Mesenchymal stem cell (in vitro differentiated cells and primary cell): ENCODE measurements at regions not wholly inside any gene's neighbourhood (a gene's known extent, or its start where the extent isn't known, plus 50 kb on each side); places are given as distances from the start of the nearest gene placed in this dataset.

Experiments
- DNase-seq: peaks from one replicate; pipeline ENCODE4 v3.0.0-alpha.2; 2013
- H2AFZ ChIP-seq: one replicate; pipeline ENCODE4 v1.6.1; 2013; ENCODE audit warnings: low read depth, mild to moderate bottlenecking, control low read depth, inconsistent platforms, low read length, moderate library complexity
- H2AK5ac ChIP-seq: 2 replicates; pipeline ENCODE4 v1.6.1; 2013; ENCODE audit warnings: low read length, moderate library complexity, mild to moderate bottlenecking, inconsistent platforms; ENCODE audit not compliant: severe bottlenecking
- H2BK120ac ChIP-seq: one replicate; pipeline ENCODE4 v1.6.1; 2013; ENCODE audit warnings: low read depth, mild to moderate bottlenecking, inconsistent platforms, low read length, moderate library complexity
- H2BK12ac ChIP-seq, 2 experiments: one replicate each; pipeline ENCODE4 v1.6.1; 2013; ENCODE audit warnings: inconsistent platforms in 2 of 2, low read length in 2 of 2, mild to moderate bottlenecking in 2 of 2, moderate library complexity in 2 of 2, control low read depth in 1 of 2
- H2BK15ac ChIP-seq: one replicate; pipeline ENCODE4 v1.6.1; 2013; ENCODE audit warnings: mild to moderate bottlenecking, low read depth, inconsistent platforms; ENCODE audit not compliant: poor library complexity, severe bottlenecking
- H2BK5ac ChIP-seq: 2 replicates; pipeline ENCODE4 v1.6.1; 2013; ENCODE audit warnings: low read depth, mild to moderate bottlenecking, low read length, control low read depth, inconsistent platforms; ENCODE audit not compliant: poor library complexity, severe bottlenecking
- H3K14ac ChIP-seq, 2 experiments: one replicate each; pipeline ENCODE4 v1.6.1; 2013; ENCODE audit warnings: inconsistent platforms in 2 of 2, low read length in 2 of 2, control low read depth in 1 of 2, mild to moderate bottlenecking in 1 of 2, moderate library complexity in 1 of 2
- H3K18ac ChIP-seq, 2 experiments: one replicate each; pipeline ENCODE4 v1.6.1; 2013; ENCODE audit warnings: inconsistent platforms in 2 of 2, low read length in 2 of 2, control low read depth in 1 of 2, low read depth in 1 of 2, mild to moderate bottlenecking in 1 of 2
- H3K23ac ChIP-seq, 2 experiments: one replicate each; pipeline ENCODE4 v1.6.1; 2013; ENCODE audit warnings: inconsistent platforms in 2 of 2, low read length in 2 of 2, mild to moderate bottlenecking in 2 of 2, moderate library complexity in 2 of 2, control low read depth in 1 of 2
- H3K27ac ChIP-seq: 2 replicates; pipeline ENCODE4 v1.5.1; 2013; ENCODE audit warnings: mild to moderate bottlenecking, moderate library complexity, low read length, control low read depth, inconsistent platforms; ENCODE audit not compliant: poor library complexity, severe bottlenecking
- H3K27me3 ChIP-seq, 2 experiments: 2 replicates each; pipeline versions ENCODE4 v1.6.1 to v1.7.0; 2013; ENCODE audit warnings: low read length in 2 of 2, mild to moderate bottlenecking in 2 of 2, moderate library complexity in 2 of 2, control low read depth in 1 of 2, inconsistent platforms in 1 of 2; ENCODE audit not compliant: control insufficient read depth in 1 of 2, insufficient read depth in 1 of 2
- H3K36me3 ChIP-seq, 2 experiments: 2 replicates each; pipeline versions ENCODE4 v1.6.1 to v1.7.0; 2013; ENCODE audit warnings: low read length in 2 of 2, control low read depth in 1 of 2, inconsistent platforms in 1 of 2, low read depth in 1 of 2, mild to moderate bottlenecking in 1 of 2; ENCODE audit not compliant: insufficient read depth in 2 of 2, control insufficient read depth in 1 of 2
- H3K4ac ChIP-seq, 2 experiments: one replicate each; pipeline ENCODE4 v1.6.1; 2013; ENCODE audit warnings: inconsistent platforms in 2 of 2, low read length in 2 of 2, mild to moderate bottlenecking in 2 of 2, moderate library complexity in 2 of 2, control low read depth in 1 of 2, low read depth in 1 of 2
- H3K4me1 ChIP-seq: 2 replicates; pipeline ENCODE4 v1.6.1; 2013; ENCODE audit warnings: low read depth, low read length, control low read depth; ENCODE audit not compliant: control insufficient read depth, insufficient read depth
- H3K4me2 ChIP-seq: 2 replicates; pipeline ENCODE4 v1.6.1; 2013; ENCODE audit warnings: low read length, mild to moderate bottlenecking, inconsistent platforms; ENCODE audit not compliant: poor library complexity, severe bottlenecking
- H3K4me3 ChIP-seq, 2 experiments: 2 replicates each; pipeline versions ENCODE4 v1.5.1 to v1.7.0; 2013; ENCODE audit warnings: low read length in 2 of 2, mild to moderate bottlenecking in 2 of 2, control low read depth in 1 of 2, low read depth in 1 of 2; ENCODE audit not compliant: insufficient read depth in 1 of 2
- H3K79me1 ChIP-seq: replicated peaks from 2 replicates; pipeline ENCODE4 v1.6.1; 2013; ENCODE audit warnings: mild to moderate bottlenecking, control low read depth, low read length, inconsistent platforms; ENCODE audit not compliant: poor library complexity, severe bottlenecking
- H3K9ac ChIP-seq: 2 replicates; pipeline ENCODE4 v1.7.0; 2013; ENCODE audit warnings: mild to moderate bottlenecking, low read length, moderate library complexity
- H3K9me3 ChIP-seq: 2 replicates; pipeline ENCODE4 v1.7.0; 2013; ENCODE audit warnings: mild to moderate bottlenecking, low read length; ENCODE audit not compliant: control insufficient read depth
- H4K8ac ChIP-seq: one replicate; pipeline ENCODE4 v1.6.1; 2013; ENCODE audit warnings: inconsistent platforms, mild to moderate bottlenecking, low read length, moderate library complexity
- H4K91ac ChIP-seq: one replicate; pipeline ENCODE4 v1.6.1; 2013; ENCODE audit warnings: mild to moderate bottlenecking, low read length, inconsistent platforms
- WGBS: methylation state at CpG from one replicate; pipeline ENCODE4 v1.1.7; 2013; ENCODE audit warnings: mixed read lengths; 5-methylcytosine and 5-hydroxymethylcytosine counted together

- Histone ChIP-seq H3K9ac (no peak overlapping the region), H4K8ac (no peak overlapping the region), H2AK5ac (no peak overlapping the region), H3K36me3 (no peaks in the 10 kb centered on the region), H4K91ac (no peak overlapping the region), H3K4ac (no peak overlapping the region), H3K9me3 (peaks cover 29% of the 10 kb centered on the region), H3K27me3 (no peaks in the 10 kb centered on the region), H3K4me1 (no peaks in the 10 kb centered on the region), H3K4me2 (no peak overlapping the region), H3K4me3 (no peak overlapping the region), H3K18ac (no peak overlapping the region), H3K23ac (no peak overlapping the region), H2AFZ (no peak overlapping the region), H2BK12ac (no peak overlapping the region), H2BK120ac (no peak overlapping the region), H2BK15ac (no peak overlapping the region), H3K27ac (no peak overlapping the region), H2BK5ac (no peak overlapping the region), H3K14ac (no peak overlapping the region), H3K79me1 (no peaks in the 10 kb centered on the region)
- no peak for DNase-seq
- 87% methylated on average over 2 of the region's 2 CpGs for WGBS
Measured at GRCh38 chr15:26421065-26421464, 351.8 kb downstream of the GABRB3 start.

- no peak overlapping the region for H2BK5ac ChIP-seq
- no peak overlapping the region for H2BK15ac ChIP-seq
- H3K9me3 ChIP-seq = no peaks in the 10 kb centered on the region
- WGBS = 51% methylated on average over 3 of the region's 4 CpGs
- H2BK120ac ChIP-seq = no peak overlapping the region
- no peak overlapping the region for H4K8ac ChIP-seq
- no peak overlapping the region for H3K9ac ChIP-seq
- H3K23ac ChIP-seq = no peak overlapping the region
- no peak for DNase-seq
- H2AK5ac ChIP-seq = no peak overlapping the region
- H3K79me1 ChIP-seq = no peaks in the 10 kb centered on the region
- no peak overlapping the region for H2BK12ac ChIP-seq
- no peaks in the 10 kb centered on the region for H3K27me3 ChIP-seq
- H2AFZ ChIP-seq = no peak overlapping the region
- no peak overlapping the region for H3K18ac ChIP-seq
- no peak overlapping the region for H3K27ac ChIP-seq
- H3K4ac ChIP-seq = no peak overlapping the region
- no peak overlapping the region for H3K4me3 ChIP-seq
- H4K91ac ChIP-seq = no peak overlapping the region
- no peak overlapping the region for H3K4me2 ChIP-seq
- no peak overlapping the region for H3K14ac ChIP-seq
- no peaks in the 10 kb centered on the region for H3K36me3 ChIP-seq
- no peaks in the 10 kb centered on the region for H3K4me1 ChIP-seq
Measured at GRCh38 chr15:26395624-26396023, 377.2 kb downstream of the GABRB3 start.

GRCh38 chr15:26394801-26395200, 378.1 kb downstream of the GABRB3 start:
- Histone ChIP-seq H2BK12ac (no peak overlapping the region), H4K91ac (no peak overlapping the region), H3K36me3 (no peaks in the 10 kb centered on the region), H3K18ac (no peak overlapping the region), H3K9me3 (no peaks in the 10 kb centered on the region), H2BK5ac (no peak overlapping the region), H2BK15ac (no peak overlapping the region), H3K14ac (no peak overlapping the region), H3K4me1 (no peaks in the 10 kb centered on the region), H3K23ac (no peak overlapping the region), H2BK120ac (no peak overlapping the region), H3K27me3 (no peaks in the 10 kb centered on the region), H3K4me3 (no peak overlapping the region), H3K4ac (no peak overlapping the region), H3K4me2 (no peak overlapping the region), H2AFZ (no peak overlapping the region), H3K9ac (no peak overlapping the region), H2AK5ac (no peak overlapping the region), H4K8ac (no peak overlapping the region), H3K27ac (no peak overlapping the region), H3K79me1 (no peaks in the 10 kb centered on the region)
- 61% methylated on average over 7 of the region's 8 CpGs for WGBS
- no peak for DNase-seq

- Histone ChIP-seq H3K4me2 (no peak overlapping the region), H3K4ac (no peak overlapping the region), H2AK5ac (no peak overlapping the region), H4K91ac (no peak overlapping the region), H3K27ac (no peak overlapping the region), H2BK5ac (no peak overlapping the region), H3K14ac (no peak overlapping the region), H3K23ac (no peak overlapping the region), H4K8ac (no peak overlapping the region), H3K18ac (no peak overlapping the region), H3K9me3 (no peaks in the 10 kb centered on the region), H3K4me1 (no peaks in the 10 kb centered on the region), H2BK15ac (no peak overlapping the region), H3K9ac (no peak overlapping the region), H2BK12ac (no peak overlapping the region), H3K27me3 (no peaks in the 10 kb centered on the region), H3K36me3 (no peaks in the 10 kb centered on the region), H3K79me1 (no peaks in the 10 kb centered on the region), H3K4me3 (no peak overlapping the region), H2AFZ (no peak overlapping the region), H2BK120ac (no peak overlapping the region)
- DNase-seq = no peak
- 93% methylated on average over 2 of the region's 2 CpGs for WGBS
Measured at GRCh38 chr15:26392956-26393355, 379.9 kb downstream of the GABRB3 start.
